PC-9 (cell line): ENCODE measurements at regions not wholly inside any gene's neighbourhood (a gene's known extent, or its start where the extent isn't known, plus 50 kb on each side); places are given as distances from the start of the nearest gene placed in this dataset.

Experiments
- CTCF ChIP-seq: fragments of 200-600 bp; sonication (generic); conservative IDR thresholded peaks from 2 replicates; pipeline ENCODE4 v1.6.1; 2017; ENCODE audit warnings: mixed run types, antibody characterized with exemption, mild to moderate bottlenecking, moderate library complexity
- EZH2 ChIP-seq: fragments of 200-600 bp; sonication (generic); IDR thresholded peaks from 2 replicates; pipeline ENCODE4 v1.8.0; 2017; ENCODE audit warnings: antibody characterized with exemption, low read depth

GRCh38 chr11:25515576-25515975, 816.4 kb upstream of the ANO3 start:
- TF ChIP-seq CTCF (no peak), EZH2 (no peak)
